ENCODE measurements at regions not wholly inside any gene's neighbourhood (a gene's known extent, or its start where the extent isn't known, plus 50 kb on each side); places are given as distances from the start of the nearest gene placed in this dataset.

DNA sequence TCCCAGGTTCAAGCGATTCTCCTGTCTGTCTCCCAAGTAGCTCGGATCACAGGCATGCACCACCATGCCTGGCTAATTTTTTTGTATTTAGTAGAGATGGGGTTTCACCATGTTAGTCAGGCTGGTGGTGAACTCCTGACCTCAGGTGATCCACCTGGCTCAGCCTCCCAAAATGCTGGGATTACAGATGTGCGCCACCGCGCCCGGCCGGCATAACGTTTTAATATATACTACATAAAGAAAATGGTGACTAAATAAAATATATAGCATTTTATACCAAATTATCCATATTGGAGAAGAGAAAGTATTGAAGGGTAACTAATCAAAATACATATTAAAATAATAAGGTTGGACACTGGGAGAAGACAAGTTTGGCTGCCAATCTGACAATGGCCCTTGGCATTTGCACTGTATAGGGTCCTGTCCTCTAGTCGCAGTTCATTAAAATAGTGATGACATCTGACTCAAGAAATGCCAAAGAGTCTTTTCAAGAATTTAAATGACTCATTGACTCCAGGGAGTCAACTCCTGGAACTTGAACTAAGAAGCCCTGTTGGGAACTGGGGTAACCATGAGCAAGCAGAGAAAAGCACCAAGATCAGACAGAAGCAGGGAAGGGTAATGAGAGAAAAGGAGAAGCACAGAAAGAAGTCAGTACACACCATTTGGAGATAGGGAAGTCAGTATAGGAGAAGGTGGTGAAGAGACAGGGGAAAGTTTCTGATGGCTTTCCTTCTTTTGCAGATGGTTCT is 91.1 kb downstream of the CH25H start:
- ChIA-PET POLR2A (no interaction called here), CTCF (no interaction called here)
- H3K9me3 ChIP-seq (ENCODE audit: control insufficient read depth, insufficient read depth, low read length) = no peaks in the 10 kb centered on the region
- no peak overlapping the region for H3K27ac ChIP-seq (ENCODE audit: low read depth, low read length)
- DNase-seq (ENCODE audit: low read depth, low spot score) = no peak
- TF ChIP-seq, protein P1, sequence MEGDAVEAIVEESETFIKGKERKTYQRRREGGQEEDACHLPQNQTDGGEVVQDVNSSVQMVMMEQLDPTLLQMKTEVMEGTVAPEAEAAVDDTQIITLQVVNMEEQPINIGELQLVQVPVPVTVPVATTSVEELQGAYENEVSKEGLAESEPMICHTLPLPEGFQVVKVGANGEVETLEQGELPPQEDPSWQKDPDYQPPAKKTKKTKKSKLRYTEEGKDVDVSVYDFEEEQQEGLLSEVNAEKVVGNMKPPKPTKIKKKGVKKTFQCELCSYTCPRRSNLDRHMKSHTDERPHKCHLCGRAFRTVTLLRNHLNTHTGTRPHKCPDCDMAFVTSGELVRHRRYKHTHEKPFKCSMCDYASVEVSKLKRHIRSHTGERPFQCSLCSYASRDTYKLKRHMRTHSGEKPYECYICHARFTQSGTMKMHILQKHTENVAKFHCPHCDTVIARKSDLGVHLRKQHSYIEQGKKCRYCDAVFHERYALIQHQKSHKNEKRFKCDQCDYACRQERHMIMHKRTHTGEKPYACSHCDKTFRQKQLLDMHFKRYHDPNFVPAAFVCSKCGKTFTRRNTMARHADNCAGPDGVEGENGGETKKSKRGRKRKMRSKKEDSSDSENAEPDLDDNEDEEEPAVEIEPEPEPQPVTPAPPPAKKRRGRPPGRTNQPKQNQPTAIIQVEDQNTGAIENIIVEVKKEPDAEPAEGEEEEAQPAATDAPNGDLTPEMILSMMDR (IDR thresholded peaks at IDR 0.05; ENCODE audit: low read depth, low read length) = no peak
- H3K27me3 ChIP-seq (ENCODE audit: control insufficient read depth, insufficient read depth, low read length) = no peaks in the 10 kb centered on the region
- H3K4me3 ChIP-seq (ENCODE audit: low read depth, low read length) = no peak overlapping the region

DNA sequence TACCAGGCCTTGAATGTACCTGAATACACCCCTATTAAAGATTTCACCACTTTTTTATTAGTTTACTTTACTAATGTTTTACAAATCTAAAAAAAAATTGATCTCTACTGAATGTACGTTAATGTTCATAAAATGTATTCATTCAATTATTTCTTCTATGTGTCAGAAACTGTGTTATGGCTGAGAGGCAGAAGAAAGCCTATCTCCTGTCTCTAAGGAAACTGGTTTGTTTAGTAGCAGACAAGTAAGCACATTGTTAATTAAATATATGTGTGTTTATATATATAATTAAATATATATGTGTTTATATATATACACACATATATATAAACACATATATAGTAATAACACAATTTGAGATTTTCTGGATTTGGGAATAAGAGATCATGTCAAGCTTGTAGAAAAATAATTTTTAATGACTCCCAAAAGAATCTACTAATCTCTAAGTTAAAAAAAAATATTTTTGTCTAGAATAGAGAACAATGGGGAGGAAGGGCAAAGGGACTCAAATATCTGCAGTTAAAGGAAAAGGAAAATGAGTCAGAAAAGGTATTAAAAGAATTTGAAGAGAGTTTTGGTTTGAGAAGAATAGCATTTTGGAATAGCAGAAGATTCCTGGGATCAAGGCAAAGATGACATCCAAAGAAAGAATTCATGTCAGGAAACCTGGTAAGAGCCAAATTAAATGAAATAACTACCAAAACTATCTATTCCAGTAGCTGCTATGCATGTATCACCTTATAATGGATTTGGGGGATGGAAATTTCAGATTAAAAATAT is 92.1 kb downstream of the CH25H start:
- no peak overlapping the region for H3K27ac ChIP-seq (ENCODE audit: low read depth, low read length)
- TF ChIP-seq, protein P1 (IDR thresholded peaks at IDR 0.05; ENCODE audit: low read depth, low read length) = no peak
- H3K27me3 ChIP-seq (ENCODE audit: control insufficient read depth, insufficient read depth, low read length) = no peaks in the 10 kb centered on the region
- POLR2A ChIA-PET = no interaction called here
- CTCF ChIA-PET = no interaction called here
- H3K4me3 ChIP-seq (ENCODE audit: low read depth, low read length) = no peak overlapping the region
- no peak for DNase-seq (ENCODE audit: low read depth, low spot score)
- H3K9me3 ChIP-seq (ENCODE audit: control insufficient read depth, insufficient read depth, low read length) = no peaks in the 10 kb centered on the region

DNA sequence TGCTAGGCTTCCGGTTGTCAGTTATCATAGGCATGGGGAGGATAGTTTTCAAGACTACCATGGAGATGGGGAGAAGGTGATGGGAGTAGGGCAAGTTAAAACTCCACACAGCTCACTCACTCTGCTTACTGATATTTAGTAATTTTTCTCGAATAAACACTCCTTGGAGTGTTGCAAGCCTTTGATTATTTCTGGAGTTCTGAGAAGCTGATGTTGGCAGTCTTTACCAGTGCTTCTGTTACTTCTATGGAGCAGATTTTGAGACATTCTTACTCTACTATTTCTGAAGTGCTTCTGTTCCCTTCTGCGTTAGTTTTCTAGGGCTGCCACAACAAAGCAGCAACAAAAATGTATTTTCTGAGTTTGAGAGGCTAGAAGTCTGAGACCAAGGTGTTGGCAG is 104.4 kb downstream of the CH25H start:
- TF ChIP-seq, protein P1 (IDR thresholded peaks at IDR 0.05; ENCODE audit: low read depth, low read length) = no peak
- ChIA-PET POLR2A (no interaction called here), CTCF (interaction anchor here (1.4 kb wide), 1 partner anchor 115 kb away, joined by 3 read pairs; no protein-coding TSS in a partner anchor)
- Histone ChIP-seq H3K27me3 (ENCODE audit: control insufficient read depth, insufficient read depth, low read length) (no peaks in the 10 kb centered on the region), H3K27ac (ENCODE audit: low read depth, low read length) (no peak overlapping the region), H3K4me3 (ENCODE audit: low read depth, low read length) (no peak overlapping the region), H3K9me3 (ENCODE audit: control insufficient read depth, insufficient read depth, low read length) (peaks cover 4% of the 10 kb centered on the region; the same call in 1 of the 2 replicates)
- DNase-seq (ENCODE audit: low read depth, low spot score) = no peak

DNA sequence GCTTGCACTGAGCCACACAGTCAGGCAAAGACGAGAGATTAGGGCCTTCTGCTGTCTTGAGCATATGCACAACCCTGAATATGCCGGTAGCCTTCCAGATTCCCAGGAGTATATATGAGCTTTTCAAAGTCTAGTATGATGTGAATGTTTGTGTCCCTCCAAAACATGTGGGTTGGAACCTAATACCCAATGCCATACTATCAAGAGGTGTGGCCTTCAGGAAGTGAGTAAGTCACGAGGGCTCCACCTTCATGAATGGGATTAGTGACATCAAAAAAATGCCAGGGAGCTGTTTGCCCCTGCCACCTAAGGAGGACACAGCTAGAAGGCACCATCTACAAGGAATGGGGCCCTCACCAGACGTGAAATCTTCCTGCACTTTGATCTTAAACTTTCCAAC is 105.2 kb downstream of the CH25H start:
- Histone ChIP-seq H3K27ac (ENCODE audit: low read depth, low read length) (no peak overlapping the region), H3K9me3 (ENCODE audit: control insufficient read depth, insufficient read depth, low read length) (no peaks in the 10 kb centered on the region), H3K27me3 (ENCODE audit: control insufficient read depth, insufficient read depth, low read length) (no peaks in the 10 kb centered on the region), H3K4me3 (ENCODE audit: low read depth, low read length) (no peak overlapping the region)
- CTCF ChIA-PET = interaction anchor here (1.4 kb wide), 1 partner anchor 116 kb away, joined by 3 read pairs; no protein-coding TSS in a partner anchor
- POLR2A ChIA-PET = interaction anchor here (0.7 kb wide), 1 partner anchor 12 kb away, joined by 10 read pairs; no protein-coding TSS in a partner anchor
- no peak for DNase-seq (ENCODE audit: low read depth, low spot score)
- TF ChIP-seq, protein P1 (IDR thresholded peaks at IDR 0.05; ENCODE audit: low read depth, low read length) = no peak

DNA sequence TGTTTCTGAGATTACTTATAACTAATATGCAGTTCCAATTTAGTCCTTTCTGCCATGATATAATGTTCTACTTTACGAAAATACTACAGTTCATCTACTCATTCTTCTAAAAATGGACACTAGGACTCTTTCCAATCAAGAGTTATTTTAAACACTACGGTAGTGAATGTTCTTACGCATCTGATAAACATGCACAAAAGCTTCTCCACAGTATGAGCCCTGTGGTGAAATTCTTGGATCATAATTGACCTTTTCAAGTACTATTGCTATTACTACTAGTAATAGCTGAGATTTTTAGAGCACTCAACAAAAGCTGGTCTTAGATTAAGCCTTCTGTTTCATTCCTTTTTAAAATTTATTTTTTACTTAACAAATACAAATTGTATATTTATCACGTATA is 106.4 kb downstream of the CH25H start:
- no peak overlapping the region for H3K4me3 ChIP-seq (ENCODE audit: low read depth, low read length)
- TF ChIP-seq, protein P1 (IDR thresholded peaks at IDR 0.05; ENCODE audit: low read depth, low read length) = no peak
- CTCF ChIA-PET = no interaction called here
- H3K9me3 ChIP-seq (ENCODE audit: control insufficient read depth, insufficient read depth, low read length) = no peaks in the 10 kb centered on the region
- H3K27ac ChIP-seq (ENCODE audit: low read depth, low read length) = no peak overlapping the region
- DNase-seq (ENCODE audit: low read depth, low spot score) = no peak
- POLR2A ChIA-PET = interaction anchor here (0.7 kb wide), 1 partner anchor 18 kb away, joined by 3 read pairs; no protein-coding TSS in a partner anchor
- H3K27me3 ChIP-seq (ENCODE audit: control insufficient read depth, insufficient read depth, low read length) = no peaks in the 10 kb centered on the region

All from AG04450 (cell line).